Peyer's patch (tissue), 4 donors: ENCODE measurements at regions not wholly inside any gene's neighbourhood (a gene's known extent, or its start where the extent isn't known, plus 50 kb on each side); places are given as distances from the start of the nearest gene placed in this dataset.

Experiments
- POLR2A ChIP-seq, 2 donors: fragments of 450-650 bp; IDR thresholded peaks; one replicate each; pipeline ENCODE4 v1.5.1; 2017; ENCODE audit warnings: antibody characterized with exemption in 2 of 2, mild to moderate bottlenecking in 2 of 2, moderate library complexity in 2 of 2
- TF ChIP-seq, protein P1 (sequence below), 6 experiments: fragments of 450-650 bp in 4 of 6; fragments of 200-600 bp in 2 of 6; sonication (generic) in 1 of 6; IDR thresholded peaks; one replicate each; pipeline ENCODE4 v1.5.1; 2017 to 2019; ENCODE audit warnings: antibody characterized with exemption in 6 of 6, mild to moderate bottlenecking in 3 of 6, moderate library complexity in 1 of 6

GRCh38 chr1:73832276-73833181 is 365.4 kb downstream of the LRRIQ3 start:
- TF ChIP-seq, protein P1, sequence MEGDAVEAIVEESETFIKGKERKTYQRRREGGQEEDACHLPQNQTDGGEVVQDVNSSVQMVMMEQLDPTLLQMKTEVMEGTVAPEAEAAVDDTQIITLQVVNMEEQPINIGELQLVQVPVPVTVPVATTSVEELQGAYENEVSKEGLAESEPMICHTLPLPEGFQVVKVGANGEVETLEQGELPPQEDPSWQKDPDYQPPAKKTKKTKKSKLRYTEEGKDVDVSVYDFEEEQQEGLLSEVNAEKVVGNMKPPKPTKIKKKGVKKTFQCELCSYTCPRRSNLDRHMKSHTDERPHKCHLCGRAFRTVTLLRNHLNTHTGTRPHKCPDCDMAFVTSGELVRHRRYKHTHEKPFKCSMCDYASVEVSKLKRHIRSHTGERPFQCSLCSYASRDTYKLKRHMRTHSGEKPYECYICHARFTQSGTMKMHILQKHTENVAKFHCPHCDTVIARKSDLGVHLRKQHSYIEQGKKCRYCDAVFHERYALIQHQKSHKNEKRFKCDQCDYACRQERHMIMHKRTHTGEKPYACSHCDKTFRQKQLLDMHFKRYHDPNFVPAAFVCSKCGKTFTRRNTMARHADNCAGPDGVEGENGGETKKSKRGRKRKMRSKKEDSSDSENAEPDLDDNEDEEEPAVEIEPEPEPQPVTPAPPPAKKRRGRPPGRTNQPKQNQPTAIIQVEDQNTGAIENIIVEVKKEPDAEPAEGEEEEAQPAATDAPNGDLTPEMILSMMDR (IDR thresholded peaks at IDR 0.05), result no peak
- no peak for TF ChIP-seq POLR2A (IDR thresholded peaks at IDR 0.05)
